MV-4-11 (cell line): ENCODE measurements at regions not wholly inside any gene's neighbourhood (a gene's known extent, or its start where the extent isn't known, plus 50 kb on each side); places are given as distances from the start of the nearest gene placed in this dataset.
A peak's percentile ranks its signal among the peaks of the same experiment; 100 is the strongest.
"Not testable (repeated sequence)": the region's sequence is repeated elsewhere in the genome, so short reads cannot be mapped to it uniquely, and the experiment has no call there.

Source experiments
- DNase-seq: peaks from one replicate; lab custom pipeline; 2025; lab: John Stamatoyannopoulos, UW

- DNase-seq, result peak; percentile 67
These were observed 560.8 kb downstream of the POM121L12 start for GRCh38 chr7:53596230-53596629.

DNA sequence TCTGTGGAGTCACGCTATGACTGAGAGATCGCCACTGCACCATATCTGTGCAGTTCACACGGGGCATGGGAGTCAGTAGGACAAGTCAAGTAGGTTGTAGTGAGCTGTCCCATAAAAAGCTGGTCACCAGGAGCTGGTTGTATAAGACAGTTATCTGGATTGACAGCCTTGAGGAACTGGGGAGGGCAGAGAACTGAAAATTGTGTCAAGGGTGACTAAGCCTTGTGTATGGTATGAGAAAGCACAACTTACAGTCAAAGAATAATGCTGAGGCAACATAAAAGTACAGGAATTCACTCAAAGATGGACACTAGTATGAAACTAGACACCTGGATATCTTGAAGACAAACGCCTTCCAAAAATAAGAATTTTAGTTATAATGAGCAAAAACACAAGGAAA is 564.9 kb downstream of the POM121L12 start:
- DNase-seq, result no peak

GRCh38 chr7:53602817-53603418 is 567.5 kb downstream of the POM121L12 start:
- no peak for DNase-seq

DNA sequence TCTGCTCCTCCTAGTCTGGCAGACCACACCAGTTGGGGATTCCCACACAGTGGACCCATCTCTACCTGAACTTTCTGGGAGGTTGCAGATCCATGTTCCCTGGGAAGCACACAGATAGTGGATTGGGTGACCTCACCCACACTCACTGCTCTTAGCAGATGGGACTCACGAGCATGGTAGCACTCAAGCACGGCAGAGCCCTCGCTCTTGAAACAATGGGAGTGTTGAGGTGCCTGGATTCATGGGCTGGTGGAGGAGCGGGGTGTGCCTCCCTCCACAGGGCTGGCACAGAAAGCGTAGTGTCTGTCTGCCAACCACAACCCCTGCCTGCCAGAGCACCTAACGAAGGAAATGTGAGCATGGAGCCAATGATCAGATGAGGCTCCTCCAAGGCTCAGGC is 568.0 kb downstream of the POM121L12 start:
- no peak for DNase-seq

DNA sequence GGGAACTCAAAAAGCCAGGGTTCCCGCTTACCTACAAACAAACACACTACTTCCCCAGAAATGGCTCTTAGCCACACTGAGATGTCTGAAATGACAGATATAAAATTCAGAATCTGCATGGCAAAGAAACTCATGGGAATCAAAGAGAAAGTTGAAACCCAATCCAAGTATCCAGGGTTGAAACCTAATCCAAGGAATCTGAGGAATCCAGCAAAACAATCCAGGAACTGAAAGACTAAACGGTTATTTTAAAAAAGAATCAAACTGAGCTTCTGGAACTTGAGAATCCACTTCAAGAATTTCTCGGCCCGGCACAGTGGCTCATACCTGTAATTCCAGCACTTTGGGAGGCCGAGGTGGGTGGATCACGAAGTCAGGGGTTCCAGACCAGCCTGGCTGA is 568.8 kb downstream of the POM121L12 start:
- no peak for DNase-seq

GRCh38 chr7:53607961-53608360 is 572.5 kb downstream of the POM121L12 start:
- no peak for DNase-seq

GRCh38 chr7:53609185-53609584 is 573.8 kb downstream of the POM121L12 start:
- DNase-seq, result no peak

DNA sequence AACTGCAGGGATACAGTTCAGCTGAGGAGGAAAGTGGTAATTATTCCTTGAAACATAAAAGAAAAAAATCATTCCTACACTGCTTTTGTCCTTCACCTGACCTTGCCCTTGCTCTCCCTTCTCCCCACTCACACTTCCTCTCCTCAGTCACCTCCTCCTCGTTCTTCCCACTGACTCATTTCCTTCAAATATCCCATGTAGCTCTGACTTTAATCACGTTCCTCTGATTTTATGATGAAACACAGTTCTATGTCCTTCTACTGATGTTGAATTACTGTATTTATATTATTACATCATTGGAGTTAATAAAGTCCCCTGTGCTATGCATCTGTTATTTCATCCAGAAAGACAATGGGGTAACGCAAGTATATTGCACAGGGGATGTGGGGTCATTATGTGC is 575.6 kb downstream of the POM121L12 start:
- no peak for DNase-seq

- DNase-seq, result no peak
These were observed 588.9 kb downstream of the POM121L12 start for GRCh38 chr7:53624356-53624755.

DNA sequence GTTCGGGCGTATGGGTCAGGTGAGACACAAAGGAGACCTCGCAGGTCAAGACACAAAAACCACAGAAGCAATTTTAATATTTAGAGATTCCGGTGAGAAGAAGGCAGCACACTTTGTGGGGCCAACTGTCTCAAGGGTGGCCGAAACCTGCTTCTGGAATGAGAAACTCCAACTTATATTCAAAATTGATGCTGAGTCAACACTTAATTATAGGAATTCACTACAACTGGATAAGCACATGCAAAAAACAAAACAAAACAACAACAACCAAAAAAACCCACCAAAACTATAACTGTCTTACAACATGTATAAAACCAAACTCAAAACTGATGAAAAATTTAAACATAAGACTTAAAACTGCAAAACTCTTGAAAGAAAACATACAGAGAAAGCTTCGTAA is 593.3 kb downstream of the POM121L12 start:
- no peak for DNase-seq

DNA sequence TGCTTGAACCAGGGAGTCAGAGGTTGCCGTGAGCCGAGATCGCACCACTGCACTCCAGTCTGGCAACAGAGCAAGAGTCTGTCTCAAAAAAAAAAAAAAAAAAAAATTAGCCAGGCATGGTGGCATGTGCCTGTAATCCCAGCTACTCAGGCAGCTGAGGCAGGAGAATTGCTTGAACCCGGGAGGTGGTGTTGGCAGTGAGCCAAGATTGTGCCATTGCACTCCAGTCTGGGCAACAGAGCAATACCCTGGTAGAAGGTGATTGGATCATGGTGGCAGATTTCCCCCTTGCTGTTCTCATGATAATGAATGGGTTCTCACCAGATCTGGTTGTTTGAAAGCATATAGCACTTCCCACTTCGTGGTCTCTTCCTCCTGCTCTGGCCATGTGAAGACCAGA is 599.8 kb downstream of the POM121L12 start:
- DNase-seq, result not testable (repeated sequence)

DNA sequence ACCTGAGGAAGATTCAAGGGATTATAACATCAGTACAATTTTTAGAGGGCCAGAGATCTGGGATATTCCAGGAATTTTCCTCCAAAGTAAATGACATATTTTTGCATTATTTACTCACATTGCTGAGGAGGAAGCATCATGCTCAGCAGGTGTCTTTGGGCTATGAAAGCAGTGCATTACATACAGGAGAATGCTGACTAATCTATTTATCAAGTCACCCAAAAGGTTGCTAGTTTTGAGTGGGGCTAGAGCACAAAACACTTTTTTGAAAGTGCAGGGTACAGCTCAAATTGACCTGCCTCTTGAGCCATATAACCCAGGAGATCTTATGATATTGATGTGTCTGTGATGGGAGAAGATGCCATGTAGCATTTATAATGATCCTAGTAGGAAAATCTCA is 603.1 kb downstream of the POM121L12 start:
- DNase-seq, result no peak

- DNase-seq, result no peak
These were observed 605.7 kb downstream of the POM121L12 start for GRCh38 chr7:53641091-53641490.

DNA sequence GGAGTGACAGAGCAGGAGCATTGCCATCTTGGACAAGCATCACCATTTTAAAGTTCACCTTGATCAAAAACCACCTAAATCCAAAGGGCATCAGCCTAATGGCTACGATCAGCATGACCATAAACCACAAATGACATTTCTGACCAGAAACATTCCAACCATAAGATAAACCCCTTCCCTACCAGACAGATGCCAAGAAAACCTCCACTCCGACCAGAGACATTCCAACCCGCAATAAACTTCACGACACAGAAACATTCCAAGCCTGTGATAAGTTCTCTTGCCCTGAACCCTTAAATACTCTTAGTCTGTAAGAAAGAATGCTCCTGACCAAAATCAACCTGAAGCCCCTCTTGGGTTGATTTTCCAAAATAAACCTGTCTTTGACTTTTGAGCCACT is 606.9 kb downstream of the POM121L12 start:
- DNase-seq, result no peak

- no peak for DNase-seq
These were observed 607.4 kb downstream of the POM121L12 start for GRCh38 chr7:53642866-53643265.

DNA sequence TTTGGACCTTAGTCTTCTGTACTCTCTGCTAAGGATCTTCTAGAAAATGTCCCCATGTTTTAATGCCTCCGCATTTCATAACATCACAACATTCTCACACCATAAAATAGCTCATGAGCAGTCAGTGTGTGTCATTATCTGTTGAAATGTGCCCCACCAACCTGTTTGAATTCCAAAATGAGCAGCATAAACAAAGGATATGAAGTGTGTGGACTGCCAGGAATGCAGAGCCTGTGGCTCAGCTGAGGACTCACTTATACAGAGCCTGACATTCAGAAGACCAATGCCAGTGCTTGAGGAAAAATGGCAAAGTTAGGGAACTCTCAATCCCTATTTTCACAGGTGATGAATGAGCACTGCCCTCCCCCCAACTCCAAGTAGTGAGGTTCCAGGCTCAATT is 621.4 kb downstream of the POM121L12 start:
- no peak for DNase-seq

DNA sequence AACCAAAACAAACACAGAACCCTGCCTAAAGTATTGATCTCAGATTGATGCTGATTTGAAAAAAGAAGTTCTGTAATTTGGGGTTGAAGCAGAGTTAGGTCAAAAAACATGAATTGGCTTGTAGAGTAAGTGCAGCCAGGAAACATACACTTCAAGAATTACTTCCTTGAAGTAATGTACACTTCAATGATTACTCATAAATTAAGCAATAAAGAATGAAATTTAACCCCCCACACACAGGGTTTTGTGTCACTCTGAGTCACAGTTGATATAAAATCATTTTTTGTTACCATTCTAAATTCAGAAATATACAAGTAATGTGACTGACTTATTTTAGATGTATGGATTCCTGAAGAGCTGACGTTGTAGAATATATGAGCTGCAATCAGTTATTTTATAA is 622.2 kb downstream of the POM121L12 start:
- DNase-seq, result no peak

- no peak for DNase-seq
These were observed 623.5 kb downstream of the POM121L12 start for GRCh38 chr7:53658951-53659350.

DNA sequence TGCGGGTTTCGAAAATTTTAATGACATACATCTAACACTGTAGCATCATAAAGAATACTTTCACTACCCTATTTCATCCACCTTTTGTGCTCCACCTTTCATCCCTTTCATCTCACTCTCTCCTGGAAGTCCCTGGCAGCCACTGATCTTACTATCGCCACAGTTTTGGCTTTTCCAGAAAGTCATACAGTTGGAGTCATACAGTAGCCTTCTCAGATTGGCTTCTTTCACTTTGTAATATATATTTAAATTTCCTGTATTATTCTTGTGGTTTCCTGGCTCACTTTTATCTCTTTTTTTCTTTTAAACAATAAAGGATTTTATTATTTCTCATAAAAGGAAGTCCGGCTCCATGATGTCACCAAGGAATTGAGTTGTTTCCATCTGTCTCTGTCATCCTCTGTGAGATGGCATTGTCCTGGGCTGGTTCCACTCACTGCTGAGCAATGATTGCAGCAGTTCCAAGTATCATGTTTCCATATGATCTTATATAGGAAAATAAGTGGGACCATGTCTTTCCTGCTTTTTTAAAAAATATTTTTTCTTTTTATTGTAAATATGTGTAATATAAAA is 626.3 kb downstream of the POM121L12 start:
- DNase-seq, result no peak

DNA sequence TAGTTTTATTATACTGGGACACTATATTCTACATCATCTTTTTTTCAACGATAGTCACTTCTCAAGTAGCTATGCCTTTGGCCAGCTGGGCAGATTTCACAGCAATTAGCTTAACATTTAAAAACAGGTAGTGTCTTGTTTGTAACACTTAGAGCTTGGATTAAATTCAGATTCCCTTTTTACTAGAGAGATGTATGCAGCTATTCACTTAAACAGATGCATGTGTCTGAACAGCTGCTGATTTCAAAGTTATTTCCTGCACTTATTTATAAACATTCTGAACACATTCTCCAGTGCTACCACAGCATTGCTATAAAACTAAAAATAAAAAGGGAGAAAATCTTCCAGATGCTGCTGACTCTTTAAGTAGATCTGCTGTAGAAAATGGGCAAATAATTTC is 637.2 kb downstream of the POM121L12 start:
- no peak for DNase-seq

GRCh38 chr7:53675835-53676234 is 640.4 kb downstream of the POM121L12 start:
- DNase-seq, result no peak

DNA sequence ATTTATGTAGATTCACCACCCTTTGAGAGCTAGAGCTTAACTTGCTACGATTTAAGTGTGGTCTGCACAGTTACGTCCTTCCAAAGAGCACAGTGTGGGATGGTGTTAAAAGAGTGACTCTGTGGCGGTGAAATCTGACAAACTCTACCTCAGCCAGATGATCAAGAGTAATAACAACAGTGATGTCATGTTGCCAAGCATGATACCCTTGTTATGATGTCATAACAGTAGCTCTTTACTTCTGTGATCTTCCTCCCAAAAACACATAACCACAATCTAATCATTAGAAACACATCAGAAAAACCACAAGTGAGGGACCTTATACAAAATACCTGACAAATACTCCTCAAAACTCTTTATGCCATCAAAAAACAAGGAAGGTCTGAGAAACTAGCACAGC is 649.3 kb downstream of the POM121L12 start:
- no peak for DNase-seq

DNA sequence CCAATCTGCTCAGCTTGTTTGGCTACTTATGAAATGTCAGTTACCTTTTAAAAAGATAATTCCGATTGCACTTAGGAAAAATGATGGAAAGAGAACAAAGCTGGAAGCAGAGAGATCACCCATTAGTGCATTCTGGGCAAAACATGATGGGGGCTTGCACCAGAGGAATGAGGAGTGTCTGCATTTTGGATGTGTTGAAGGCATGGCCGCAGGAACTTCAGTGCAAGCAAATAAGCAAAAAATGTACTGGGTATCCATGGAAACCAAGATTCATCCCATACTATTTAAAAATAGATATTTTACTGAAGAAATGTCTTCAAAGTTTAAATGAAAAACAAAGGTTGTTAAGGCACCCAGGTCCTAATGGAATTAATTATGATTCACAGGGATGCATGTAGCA is 655.0 kb downstream of the POM121L12 start:
- no peak for DNase-seq

- DNase-seq, result no peak
These were observed 662.5 kb downstream of the POM121L12 start for GRCh38 chr7:53697913-53698312.
